HCT116 (cell line): ENCODE measurements at regions not wholly inside any gene's neighbourhood (a gene's known extent, or its start where the extent isn't known, plus 50 kb on each side); places are given as distances from the start of the nearest gene placed in this dataset.

Source experiments
- ATAC-seq: fragments of 200-7000 bp; cut with Tn5 transposase; 2 replicates; pipeline ENCODE4 v1.9.1; 2020; ENCODE audit warnings: mild to moderate bottlenecking, moderate library complexity
- BruUV-seq: library from RNA; stranded (reverse); fragments of 400-500 nt; replicated peaks from 2 replicates; lab custom pipeline; 2021; lab: Mats Ljungman, UMichigan
- CTCF ChIA-PET: fragments of 300-600 bp; sonication (Branson Sonifier 250); formaldehyde crosslinking; loops from one replicate; lab custom pipeline; 2021; ENCODE audit warnings: antibody characterized with exemption; lab: Charles Lee
- POLR2A ChIA-PET: fragments of 300-600, 350-600 bp; sonication (Branson Sonifier 250); formaldehyde crosslinking; loops from one replicate; lab custom pipeline; 2021; ENCODE audit warnings: antibody characterized with exemption; lab: Charles Lee
- RAD21 ChIA-PET, 2 experiments: fragments of 300-600 bp; sonication (Branson Sonifier 250); formaldehyde crosslinking; loops; one replicate each; lab custom pipeline; 2023; ENCODE audit warnings: low total read pairs in 2 of 2; ENCODE audit not compliant: uncharacterized antibody in 2 of 2, unreplicated experiment in 2 of 2, low non-redundant PET in 1 of 2; lab: Charles Lee
- DNase-seq: peaks from one replicate; pipeline ENCODE4 v3.0.0-alpha.2; 2010; ENCODE audit warnings: low read depth, low spot score
- H2AFZ ChIP-seq: fragments of 200-600 bp; shearing (Covaris generic), sonication (generic); 2 replicates; pipeline ENCODE4 v1.6.1; 2017; ENCODE audit warnings: low read depth, mixed run types, mixed read lengths, antibody characterized with exemption, low read length; ENCODE audit not compliant: poor library complexity, severe bottlenecking
- H3K27ac ChIP-seq: 2 replicates; pipeline ENCODE4 v1.5.1; 2012; ENCODE audit warnings: low read depth, low read length
- H3K27me3 ChIP-seq: fragments of 200-600 bp; sonication (generic); 2 replicates; pipeline ENCODE4 v1.6.1; 2016; ENCODE audit warnings: mixed run types, low read length, mixed read lengths; ENCODE audit not compliant: insufficient read depth
- H3K36me3 ChIP-seq, 2 experiments: fragments of 200-500 bp in 1 of 2; fragments of 200-600 bp in 1 of 2; sonication (Bioruptor generic) in 1 of 2; sonication (generic) in 1 of 2; 2 replicates each; pipeline versions ENCODE4 v1.5.1 to v1.6.1; 2014 to 2016; ENCODE audit warnings: low read length in 2 of 2, inconsistent platforms in 1 of 2, mixed read lengths in 1 of 2, mixed run types in 1 of 2; ENCODE audit not compliant: insufficient read depth in 2 of 2, control insufficient read depth in 1 of 2
- H3K4me1 ChIP-seq, 2 experiments: fragments of 200-600 bp in 1 of 2; sonication (generic) in 1 of 2; 2 replicates each; pipeline versions ENCODE4 v1.5.1 to v1.6.1; 2012 to 2017; ENCODE audit warnings: low read length in 2 of 2, inconsistent platforms in 1 of 2, mild to moderate bottlenecking in 1 of 2, mixed read lengths in 1 of 2, mixed run types in 1 of 2, moderate library complexity in 1 of 2; ENCODE audit not compliant: insufficient read depth in 2 of 2, control insufficient read depth in 1 of 2
- H3K4me2 ChIP-seq: fragments of 200-600 bp; sonication (generic); 2 replicates; pipeline ENCODE4 v1.6.1; 2017; ENCODE audit warnings: mixed run types, low read length, mixed read lengths
- H3K4me3 ChIP-seq, 2 experiments: fragments of 200-600 bp in 1 of 2; sonication (generic) in 1 of 2; replicated peaks in 1 of 2; 2 replicates each; pipeline ENCODE4 v1.5.1; 2011 to 2016; ENCODE audit warnings: low read length in 2 of 2, control low read depth in 1 of 2, low read depth in 1 of 2, mild to moderate bottlenecking in 1 of 2, mixed read lengths in 1 of 2, mixed run types in 1 of 2
- H3K79me2 ChIP-seq: fragments of 200-600 bp; sonication (generic); 2 replicates; pipeline ENCODE4 v1.6.1; 2017; ENCODE audit warnings: mild to moderate bottlenecking, mixed run types, low read length, moderate library complexity, mixed read lengths; ENCODE audit not compliant: insufficient read depth
- H3K9ac ChIP-seq: fragments of 200-600 bp; sonication (generic); 2 replicates; pipeline ENCODE4 v1.6.1; 2016; ENCODE audit warnings: low read length, mixed read lengths
- H3K9me2 ChIP-seq: fragments of 200-600 bp; sonication (generic), shearing (Covaris generic); 2 replicates; pipeline ENCODE4 v1.6.1; 2017; ENCODE audit warnings: mixed run types, mild to moderate bottlenecking, moderate library complexity; ENCODE audit not compliant: insufficient read depth
- H3K9me3 ChIP-seq, 2 experiments: fragments of 200-500 bp in 1 of 2; fragments of 200-600 bp in 1 of 2; sonication (Bioruptor generic) in 1 of 2; sonication (generic) in 1 of 2; 2 replicates each; pipeline ENCODE4 v1.6.1; 2014 to 2017; ENCODE audit warnings: low read length in 2 of 2, mixed read lengths in 2 of 2, inconsistent platforms in 1 of 2, low read depth in 1 of 2, mild to moderate bottlenecking in 1 of 2, mixed run types in 1 of 2, moderate library complexity in 1 of 2; ENCODE audit not compliant: control insufficient read depth in 1 of 2, insufficient read depth in 1 of 2
- H4K20me1 ChIP-seq: fragments of 200-600 bp; sonication (generic), shearing (Covaris generic); 2 replicates; pipeline ENCODE4 v1.6.1; 2017; ENCODE audit warnings: mixed run types, mild to moderate bottlenecking, moderate library complexity; ENCODE audit not compliant: insufficient read depth
- CBX3 ChIP-seq: IDR thresholded peaks from 2 replicates; pipeline ENCODE4 v1.6.1; 2012; ENCODE audit warnings: low read depth
- CEBPB ChIP-seq: IDR thresholded peaks from 2 replicates; pipeline ENCODE4 v1.6.1; 2012; ENCODE audit warnings: low read depth
- EGR1 ChIP-seq: IDR thresholded peaks from 2 replicates; pipeline ENCODE4 v1.6.1; 2012; ENCODE audit warnings: low read depth
- ELF1 ChIP-seq: IDR thresholded peaks from 2 replicates; pipeline ENCODE4 v1.6.1; 2012; ENCODE audit warnings: low read depth, borderline replicate concordance
- EZH2 ChIP-seq: fragments of 200-600 bp; sonication (generic); IDR thresholded peaks from 2 replicates; pipeline ENCODE4 v1.6.1; 2017; ENCODE audit warnings: antibody characterized with exemption, mixed run types
- EZH2phosphoT487 ChIP-seq: fragments of 200-600 bp; IDR thresholded peaks from 2 replicates; pipeline ENCODE4 v1.6.1; 2018; ENCODE audit warnings: antibody characterized with exemption, borderline replicate concordance
- JUND ChIP-seq: IDR thresholded peaks from 2 replicates; pipeline ENCODE4 v1.6.1; 2012
- POLR2A ChIP-seq: IDR thresholded peaks from 2 replicates; pipeline ENCODE4 v1.7.0; 2011; ENCODE audit warnings: borderline replicate concordance; ENCODE audit not compliant: insufficient read depth, insufficient read length; ENCODE audit errors: extremely low read depth
- POLR2AphosphoS5 ChIP-seq: IDR thresholded peaks from 2 replicates; pipeline ENCODE4 v1.6.1; 2011; ENCODE audit warnings: mild to moderate bottlenecking, low read depth, low read length, moderate library complexity
- RAD21 ChIP-seq: IDR thresholded peaks from 2 replicates; pipeline ENCODE4 v1.6.1; 2012; ENCODE audit warnings: low read depth, mild to moderate bottlenecking
- REST ChIP-seq: IDR thresholded peaks from 2 replicates; pipeline ENCODE4 v1.6.1; 2012; ENCODE audit warnings: low read depth
- SIN3A ChIP-seq: IDR thresholded peaks from 2 replicates; pipeline ENCODE4 v1.6.1; 2012; ENCODE audit warnings: low read depth
- SP1 ChIP-seq: IDR thresholded peaks from 2 replicates; pipeline ENCODE4 v1.6.1; 2012; ENCODE audit warnings: low read depth
- SRF ChIP-seq: IDR thresholded peaks from 2 replicates; pipeline ENCODE4 v1.6.1; 2012; ENCODE audit warnings: low read depth
- TCF7L2 ChIP-seq: IDR thresholded peaks from 2 replicates; pipeline ENCODE4 v1.7.0; 2011; ENCODE audit warnings: borderline replicate concordance, inconsistent platforms; ENCODE audit not compliant: insufficient read depth, insufficient read length; ENCODE audit errors: extremely low read depth
- ZFX ChIP-seq: fragments of 450-650 bp; IDR thresholded peaks from 2 replicates; pipeline ENCODE4 v1.6.1; 2017
- ZNF274 ChIP-seq: fragments of 200-500 bp; sonication (Bioruptor generic); IDR thresholded peaks from 2 replicates; pipeline ENCODE4 v1.6.1; 2014; ENCODE audit warnings: mild to moderate bottlenecking, low read depth, low read length, inconsistent platforms
- intact Hi-C: fragments of 100-400 bp; cut with micrococcal nuclease; formaldehyde crosslinking; loops from 2 replicates; pipeline ENCODE4 v1.10.0; 2022
- TF ChIP-seq, protein P1 (sequence below): IDR thresholded peaks from 2 replicates; pipeline ENCODE4 v1.6.1; 2012
- TF ChIP-seq, protein P2 (sequence below): IDR thresholded peaks from 2 replicates; pipeline ENCODE4 v1.6.1; 2012

GRCh38 chrX:10989386-10989785 lies 121.7 kb upstream of the HCCS start:
- H3K4me1 ChIP-seq = no peaks in the 10 kb centered on the region
- no peak for TF ChIP-seq JUND
- TF ChIP-seq POLR2A = no peak
- no peak for TF ChIP-seq ELF1
- TF ChIP-seq EGR1 = no peak
- no peak for TF ChIP-seq TCF7L2
- TF ChIP-seq REST = no peak
- TF ChIP-seq POLR2AphosphoS5 = no peak
- no peak for TF ChIP-seq CEBPB
- TF ChIP-seq, protein P1, sequence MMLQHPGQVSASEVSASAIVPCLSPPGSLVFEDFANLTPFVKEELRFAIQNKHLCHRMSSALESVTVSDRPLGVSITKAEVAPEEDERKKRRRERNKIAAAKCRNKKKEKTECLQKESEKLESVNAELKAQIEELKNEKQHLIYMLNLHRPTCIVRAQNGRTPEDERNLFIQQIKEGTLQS = no peak
- no peak for TF ChIP-seq EZH2
- TF ChIP-seq, protein P2, sequence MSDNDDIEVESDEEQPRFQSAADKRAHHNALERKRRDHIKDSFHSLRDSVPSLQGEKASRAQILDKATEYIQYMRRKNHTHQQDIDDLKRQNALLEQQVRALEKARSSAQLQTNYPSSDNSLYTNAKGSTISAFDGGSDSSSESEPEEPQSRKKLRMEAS = no peak
- no peak for TF ChIP-seq ZNF274
- TF ChIP-seq RAD21 = no peak
- no peak for TF ChIP-seq CBX3
- no peak for TF ChIP-seq SIN3A
- TF ChIP-seq EZH2phosphoT487 = no peak
- TF ChIP-seq SP1 = no peak
- TF ChIP-seq ZFX = no peak
- no peak for TF ChIP-seq SRF
- POLR2A ChIA-PET = no interaction called here

More at GRCh38 chrX:10989386-10989785, 121.7 kb upstream of the HCCS start:
- Histone ChIP-seq H3K27ac (no peak overlapping the region), H3K79me2 (no peaks in the 10 kb centered on the region), H2AFZ (no peak overlapping the region), H3K9me2 (no peaks in the 10 kb centered on the region), H3K4me3 (no peak overlapping the region), H3K4me2 (no peak overlapping the region), H3K36me3 (no peaks in the 10 kb centered on the region), H3K27me3 (no peaks in the 10 kb centered on the region), H4K20me1 (no peaks in the 10 kb centered on the region), H3K9me3 (no peaks in the 10 kb centered on the region), H3K9ac (no peak overlapping the region)
- no TSS peak for BruUV-seq
- ATAC-seq (no peak), DNase-seq (no peak)
- ChIA-PET CTCF (no interaction called here), RAD21 (no interaction called here)
- intact Hi-C loops = no loop called here
